ENCODE measurements at regions not wholly inside any gene's neighbourhood (a gene's known extent, or its start where the extent isn't known, plus 50 kb on each side); places are given as distances from the start of the nearest gene placed in this dataset.

DNA sequence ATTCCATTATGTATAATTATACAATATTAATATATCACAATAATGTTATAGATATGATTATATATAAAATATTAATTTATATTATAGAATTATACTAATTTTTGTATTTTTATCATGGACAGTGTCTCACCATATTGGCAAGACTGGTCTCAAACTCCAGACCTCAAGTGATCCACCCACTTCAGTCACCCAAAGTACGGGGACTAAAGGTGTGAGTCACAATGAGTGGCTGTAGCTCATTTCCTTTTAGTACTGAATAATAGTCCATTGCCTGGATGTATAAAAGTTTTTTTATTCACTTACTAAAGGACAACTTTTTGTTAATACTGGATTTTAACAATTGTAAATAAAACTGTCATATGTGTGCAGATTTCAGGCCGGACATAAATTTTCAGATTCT, 417.6 kb upstream of the LINC00305 start:
- H3K27ac ChIP-seq (replicated peaks) = no peak overlapping the region
- H3K27me3 ChIP-seq (ENCODE audit: insufficient read depth, poor library complexity, severe bottlenecking) = no peaks in the 10 kb centered on the region
- H3K4me3 ChIP-seq (replicated peaks; ENCODE audit: insufficient read depth, low read length) = no peak overlapping the region
- TF ChIP-seq SPI1 (IDR thresholded peaks at IDR 0.05; ENCODE audit: borderline replicate concordance, low read depth) = no peak
- TF ChIP-seq POLR2AphosphoS5 (IDR thresholded peaks at IDR 0.05; ENCODE audit: low read depth) = no peak
- TF ChIP-seq, protein P1, sequence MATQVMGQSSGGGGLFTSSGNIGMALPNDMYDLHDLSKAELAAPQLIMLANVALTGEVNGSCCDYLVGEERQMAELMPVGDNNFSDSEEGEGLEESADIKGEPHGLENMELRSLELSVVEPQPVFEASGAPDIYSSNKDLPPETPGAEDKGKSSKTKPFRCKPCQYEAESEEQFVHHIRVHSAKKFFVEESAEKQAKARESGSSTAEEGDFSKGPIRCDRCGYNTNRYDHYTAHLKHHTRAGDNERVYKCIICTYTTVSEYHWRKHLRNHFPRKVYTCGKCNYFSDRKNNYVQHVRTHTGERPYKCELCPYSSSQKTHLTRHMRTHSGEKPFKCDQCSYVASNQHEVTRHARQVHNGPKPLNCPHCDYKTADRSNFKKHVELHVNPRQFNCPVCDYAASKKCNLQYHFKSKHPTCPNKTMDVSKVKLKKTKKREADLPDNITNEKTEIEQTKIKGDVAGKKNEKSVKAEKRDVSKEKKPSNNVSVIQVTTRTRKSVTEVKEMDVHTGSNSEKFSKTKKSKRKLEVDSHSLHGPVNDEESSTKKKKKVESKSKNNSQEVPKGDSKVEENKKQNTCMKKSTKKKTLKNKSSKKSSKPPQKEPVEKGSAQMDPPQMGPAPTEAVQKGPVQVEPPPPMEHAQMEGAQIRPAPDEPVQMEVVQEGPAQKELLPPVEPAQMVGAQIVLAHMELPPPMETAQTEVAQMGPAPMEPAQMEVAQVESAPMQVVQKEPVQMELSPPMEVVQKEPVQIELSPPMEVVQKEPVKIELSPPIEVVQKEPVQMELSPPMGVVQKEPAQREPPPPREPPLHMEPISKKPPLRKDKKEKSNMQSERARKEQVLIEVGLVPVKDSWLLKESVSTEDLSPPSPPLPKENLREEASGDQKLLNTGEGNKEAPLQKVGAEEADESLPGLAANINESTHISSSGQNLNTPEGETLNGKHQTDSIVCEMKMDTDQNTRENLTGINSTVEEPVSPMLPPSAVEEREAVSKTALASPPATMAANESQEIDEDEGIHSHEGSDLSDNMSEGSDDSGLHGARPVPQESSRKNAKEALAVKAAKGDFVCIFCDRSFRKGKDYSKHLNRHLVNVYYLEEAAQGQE (IDR thresholded peaks at IDR 0.05; ENCODE audit: insufficient replicate concordance, low read depth) = no peak
- TF ChIP-seq GABPA (IDR thresholded peaks at IDR 0.05; ENCODE audit: low read depth) = no peak
- DNase-seq (ENCODE audit: low read depth in 1 of 2, low spot score in 1 of 2) = no peak

- TF ChIP-seq GABPA (IDR thresholded peaks at IDR 0.05; ENCODE audit: low read depth) = no peak
- TF ChIP-seq CTCF (IDR thresholded peaks at IDR 0.05; ENCODE audit: insufficient read depth, low read length) = no peak
- TF ChIP-seq, protein P1 (IDR thresholded peaks at IDR 0.05; ENCODE audit: insufficient replicate concordance, low read depth) = no peak
- no peak for TF ChIP-seq POLR2AphosphoS5 (IDR thresholded peaks at IDR 0.05; ENCODE audit: low read depth)
- TF ChIP-seq SPI1 (IDR thresholded peaks at IDR 0.05; ENCODE audit: borderline replicate concordance, low read depth) = no peak
- Histone ChIP-seq H3K4me3 (replicated peaks; ENCODE audit: insufficient read depth, low read length) (no peak overlapping the region), H3K27me3 (ENCODE audit: insufficient read depth, poor library complexity, severe bottlenecking) (no peaks in the 10 kb centered on the region), H3K27ac (replicated peaks) (no peak overlapping the region)
- DNase-seq (ENCODE audit: low read depth in 1 of 2, low spot score in 1 of 2) = no peak
Observed at GRCh38 chr18:64562651-64563050, 413.8 kb upstream of the LINC00305 start.

DNA sequence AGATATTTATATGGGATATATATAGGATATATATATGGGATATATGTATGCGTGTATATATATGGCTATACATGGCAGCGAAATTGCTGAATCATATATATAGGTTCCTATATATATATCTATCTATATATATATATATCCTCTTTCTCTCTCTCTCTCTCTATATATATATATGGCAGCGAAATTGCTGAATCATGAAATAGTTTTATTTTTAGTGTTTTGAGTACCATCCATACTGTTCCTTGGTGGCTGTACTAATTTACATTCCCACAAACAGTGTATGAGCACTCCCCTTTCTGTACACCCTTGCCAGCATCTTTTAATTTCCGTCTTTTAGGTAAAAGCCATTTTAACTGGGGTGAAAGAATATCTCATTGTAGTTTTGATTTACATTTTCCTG, 397.6 kb upstream of the LINC00305 start:
- H3K4me3 ChIP-seq (replicated peaks; ENCODE audit: insufficient read depth, low read length) = no peak overlapping the region
- H3K27ac ChIP-seq (replicated peaks) = no peak overlapping the region
- TF ChIP-seq, protein P1 (IDR thresholded peaks at IDR 0.05; ENCODE audit: insufficient replicate concordance, low read depth) = no peak
- no peak for TF ChIP-seq SPI1 (IDR thresholded peaks at IDR 0.05; ENCODE audit: borderline replicate concordance, low read depth)
- no peak for TF ChIP-seq POLR2AphosphoS5 (IDR thresholded peaks at IDR 0.05; ENCODE audit: low read depth)
- TF ChIP-seq GABPA (IDR thresholded peaks at IDR 0.05; ENCODE audit: low read depth) = no peak
- no peak for TF ChIP-seq CTCF (IDR thresholded peaks at IDR 0.05; ENCODE audit: insufficient read depth, low read length)
- no peaks in the 10 kb centered on the region for H3K27me3 ChIP-seq (ENCODE audit: insufficient read depth, poor library complexity, severe bottlenecking)
- DNase-seq (ENCODE audit: low read depth in 1 of 2, low spot score in 1 of 2) = no peak
